DND-41 (cell line): ENCODE measurements at regions not wholly inside any gene's neighbourhood (a gene's known extent, or its start where the extent isn't known, plus 50 kb on each side); places are given as distances from the start of the nearest gene placed in this dataset.

ENCODE experiments used
- CTCF ChIP-seq: IDR thresholded peaks from 2 replicates; pipeline ENCODE4 v1.5.1; 2012; ENCODE audit warnings: borderline replicate concordance, low read length, moderate library complexity, mild to moderate bottlenecking; ENCODE audit not compliant: poor library complexity, severe bottlenecking; ENCODE audit errors: extremely low read depth
- EZH2 ChIP-seq: IDR thresholded peaks from 3 replicates; pipeline ENCODE4 v1.6.1; 2012; ENCODE audit warnings: borderline replicate concordance, low read depth, mild to moderate bottlenecking, moderate library complexity, low read length, inconsistent platforms; ENCODE audit not compliant: severe bottlenecking

DNA sequence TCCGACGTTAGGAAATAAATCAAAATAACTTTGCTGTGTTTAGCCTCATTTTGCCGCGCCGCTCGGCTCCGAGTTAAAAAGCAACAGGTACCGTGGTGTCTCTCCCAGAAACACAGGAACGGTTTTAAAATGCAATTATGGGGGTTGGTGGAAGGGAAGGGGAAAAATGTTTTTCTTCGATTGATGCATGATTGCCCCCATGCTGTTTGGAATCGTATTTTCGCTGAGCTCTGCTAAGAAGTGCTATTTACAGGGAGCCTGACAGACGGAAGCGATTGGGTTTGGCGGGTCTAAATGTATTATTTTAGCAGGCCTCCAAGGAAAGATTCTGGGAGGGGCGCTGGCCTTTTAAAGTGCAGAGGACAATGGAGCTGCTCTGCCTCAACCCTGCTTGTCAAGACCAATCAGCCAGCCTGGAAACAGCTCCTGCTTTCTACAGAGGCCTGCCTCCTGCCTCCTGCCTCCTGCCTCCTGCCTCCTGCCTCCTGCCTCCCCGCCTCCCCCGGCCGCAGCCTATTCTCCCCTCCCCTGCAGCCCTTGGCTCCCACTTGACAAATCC, 156.7 kb upstream of the TLE3 start:
- TF ChIP-seq CTCF (no peak), EZH2 (no peak)
